ENCODE measurements at regions not wholly inside any gene's neighbourhood (a gene's known extent, or its start where the extent isn't known, plus 50 kb on each side); places are given as distances from the start of the nearest gene placed in this dataset.

DNA sequence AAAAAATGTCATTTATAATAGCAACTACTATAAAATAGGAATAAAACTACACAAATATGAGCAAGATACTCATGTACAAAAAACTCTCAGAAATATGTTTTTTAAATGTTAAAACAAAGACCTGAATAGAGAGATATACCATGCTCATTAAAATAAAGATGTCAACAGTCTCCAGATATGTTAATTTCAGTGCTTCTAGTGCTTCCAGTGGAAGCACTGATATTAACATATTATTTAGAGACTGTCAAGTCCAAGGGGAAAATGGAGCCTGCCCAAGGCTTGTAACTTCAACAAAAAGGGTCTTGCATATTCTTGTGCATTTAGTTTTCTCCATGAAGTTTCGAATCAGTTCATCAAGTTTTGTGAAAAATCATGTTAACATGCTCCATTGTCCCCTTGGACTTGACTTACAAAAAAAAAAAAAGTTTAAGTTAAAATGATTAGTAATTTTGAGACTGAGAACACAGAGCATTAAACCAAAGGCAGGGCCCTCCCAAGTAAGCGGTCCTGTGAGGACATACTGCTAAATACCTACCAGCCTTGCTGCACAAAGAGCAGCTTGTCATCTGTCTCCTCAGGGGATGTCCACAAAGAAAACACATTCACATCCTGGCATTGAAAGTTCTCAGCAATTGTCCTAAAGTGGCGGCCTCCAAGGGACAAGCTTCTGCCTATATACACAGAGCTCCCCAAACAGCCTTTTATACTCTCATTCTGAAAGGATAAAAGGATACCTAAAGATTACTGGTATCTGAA lies 501.9 kb upstream of the CHAC2 start:
- DNase-seq, result no peak

DNA sequence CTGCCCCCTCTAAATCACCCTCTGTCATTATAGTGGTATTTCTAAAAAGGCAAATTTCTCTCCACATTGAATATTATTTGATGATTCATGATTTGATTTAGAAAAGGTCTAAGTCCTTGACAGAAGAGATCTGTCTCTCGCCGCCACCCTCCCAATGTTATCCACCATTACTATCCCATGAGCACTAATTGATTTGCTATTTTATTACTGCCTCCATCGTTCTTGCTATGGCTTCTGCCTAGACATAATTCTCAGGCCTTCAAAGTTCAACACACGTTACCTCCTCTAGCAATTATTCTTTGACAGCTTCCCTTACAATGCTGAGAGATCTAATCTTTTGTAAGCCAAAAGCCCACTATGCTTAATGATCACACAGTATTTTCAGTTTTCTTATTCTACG lies 507.0 kb upstream of the CHAC2 start:
- DNase-seq, result no peak

DNA sequence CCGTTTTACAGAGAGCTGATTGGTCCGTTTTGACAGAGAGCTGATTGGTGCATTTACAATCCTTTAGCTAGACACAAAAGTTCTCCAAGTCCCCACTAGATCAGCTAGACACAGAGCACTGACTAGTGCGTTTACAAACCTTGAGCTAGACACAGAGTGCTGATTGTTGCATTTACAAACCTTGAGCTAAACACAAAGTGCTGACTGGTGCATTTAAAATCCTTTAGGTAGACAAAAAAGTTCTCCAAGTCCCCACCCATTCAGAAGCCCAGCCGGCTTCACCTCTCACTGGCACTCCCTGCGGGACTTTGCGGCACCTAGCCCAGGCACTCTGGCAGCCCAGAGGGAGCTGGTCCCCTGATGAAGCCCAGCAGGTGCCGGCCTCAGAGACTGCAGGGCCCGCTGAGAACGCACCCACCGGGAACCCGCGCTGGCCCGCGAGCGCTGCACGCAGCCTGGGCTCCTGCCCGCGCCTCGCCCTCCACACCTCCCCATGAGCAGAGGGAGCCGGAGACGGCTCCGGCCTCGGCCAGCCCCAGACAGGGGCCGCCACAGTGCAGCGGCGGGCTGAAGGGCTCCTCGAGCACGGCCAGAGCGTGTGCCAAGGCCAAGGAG lies 508.1 kb upstream of the CHAC2 start:
- no peak for DNase-seq

DNA sequence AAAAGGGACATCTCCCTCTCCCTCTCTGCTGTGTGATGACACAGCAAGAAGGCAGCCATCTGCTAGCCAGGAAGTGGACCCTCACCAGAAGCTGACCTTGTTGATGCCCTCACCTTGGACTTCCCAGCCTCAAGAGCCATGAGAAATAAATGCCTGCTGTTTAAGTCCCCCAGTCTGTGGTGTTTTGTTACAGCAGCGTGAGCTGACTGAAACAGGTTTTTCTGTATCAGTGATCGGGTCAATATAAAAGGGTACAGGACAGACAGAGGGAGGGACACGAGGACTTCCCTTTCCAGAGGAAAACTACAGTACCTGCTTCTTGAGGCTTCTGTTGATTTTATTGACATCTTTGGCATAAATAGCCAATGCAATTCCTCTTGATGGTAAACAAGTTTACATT lies 510.3 kb upstream of the CHAC2 start:
- no peak for DNase-seq

DNA sequence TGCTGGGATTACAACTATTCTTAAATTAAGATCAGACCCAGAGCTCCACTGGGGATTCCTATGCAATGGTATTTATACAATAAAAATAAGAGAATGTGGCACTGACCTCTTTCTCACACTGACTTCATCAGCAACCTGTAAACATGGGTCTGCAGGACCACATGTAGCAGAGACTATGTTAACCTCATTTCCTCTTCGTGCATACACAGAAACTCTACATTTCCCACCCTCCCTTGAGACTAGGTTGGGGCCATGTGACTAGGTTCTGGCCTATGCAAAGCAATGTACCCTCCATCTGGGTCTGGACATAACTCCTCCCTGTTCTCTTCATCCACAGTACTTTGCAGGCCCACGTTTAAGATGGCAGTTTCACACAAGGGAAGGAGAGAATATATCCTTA lies 514.4 kb upstream of the CHAC2 start:
- DNase-seq, result no peak

DNA sequence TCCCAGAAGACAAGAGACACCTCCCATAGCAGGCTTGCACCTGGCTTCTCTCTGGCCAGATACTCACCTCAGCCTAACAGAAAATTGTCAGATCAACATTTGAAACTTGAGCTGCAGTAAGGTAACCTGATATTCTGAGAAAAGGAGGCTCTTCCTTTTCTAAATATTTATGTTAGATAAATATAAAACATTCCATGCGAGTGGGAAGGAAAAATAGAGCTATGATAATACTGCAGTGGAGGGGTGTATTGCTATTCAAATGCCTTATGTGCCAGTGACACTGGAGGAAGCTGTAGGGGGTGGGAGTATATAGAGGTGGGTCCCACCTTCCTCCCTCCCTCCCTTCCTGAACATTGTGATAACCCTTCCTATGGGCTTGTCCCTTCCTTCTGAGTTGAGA lies 515.5 kb upstream of the CHAC2 start:
- DNase-seq, result no peak

DNA sequence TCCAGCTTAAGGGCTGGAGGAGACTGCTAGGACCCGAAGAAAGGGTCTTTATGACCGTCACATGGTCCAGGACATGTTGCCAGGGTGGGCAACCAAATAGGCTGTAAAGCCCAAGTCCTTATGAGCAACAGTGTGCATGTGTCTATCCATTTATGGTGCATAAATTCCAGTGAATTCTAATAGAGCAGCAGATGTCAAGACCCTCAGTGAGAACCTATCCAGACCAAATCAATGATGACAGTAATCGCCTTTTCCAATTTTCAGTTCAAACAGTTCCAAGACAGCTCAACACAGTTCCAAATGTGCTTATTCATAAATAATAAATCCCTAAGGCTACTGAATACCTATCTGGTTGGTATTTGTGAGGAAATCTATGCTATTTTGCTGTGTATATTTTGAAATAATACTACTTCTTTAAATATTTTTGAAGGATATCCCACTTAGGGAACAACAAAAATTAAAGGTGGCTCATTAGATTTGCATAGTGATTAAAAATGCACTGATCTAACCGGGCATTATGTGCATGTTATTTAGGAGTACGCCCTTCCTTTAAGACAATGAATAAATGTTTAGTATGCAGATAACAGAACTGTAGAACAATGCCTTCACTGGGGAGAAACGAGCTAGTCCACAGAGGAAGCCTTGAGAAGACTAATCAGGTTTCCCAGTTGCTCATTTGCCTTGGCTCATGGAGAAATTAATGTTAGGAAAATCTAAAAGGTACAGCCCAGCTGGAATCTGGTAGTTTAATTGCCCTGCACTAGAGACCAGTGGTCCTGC lies 519.5 kb upstream of the CHAC2 start:
- DNase-seq, result no peak

DNA sequence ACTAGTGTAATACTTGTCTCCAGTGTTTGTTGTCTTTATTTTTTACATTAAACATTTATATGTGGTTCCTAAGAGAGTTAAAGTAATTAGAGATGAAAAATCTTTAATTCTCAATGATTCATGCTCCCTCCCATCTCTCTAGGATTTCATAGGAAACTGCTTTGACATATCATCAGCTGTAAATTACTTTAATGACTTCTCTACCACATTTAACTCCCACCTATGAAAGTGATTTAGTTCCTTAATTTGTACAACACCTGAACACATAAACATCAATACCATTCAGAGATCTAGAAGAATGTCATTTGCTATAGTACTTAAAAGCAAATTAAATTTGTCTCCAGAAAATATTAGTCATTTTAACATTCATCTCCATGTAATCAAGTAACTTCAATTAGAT lies 524.2 kb upstream of the CHAC2 start:
- no peak for DNase-seq

DNA sequence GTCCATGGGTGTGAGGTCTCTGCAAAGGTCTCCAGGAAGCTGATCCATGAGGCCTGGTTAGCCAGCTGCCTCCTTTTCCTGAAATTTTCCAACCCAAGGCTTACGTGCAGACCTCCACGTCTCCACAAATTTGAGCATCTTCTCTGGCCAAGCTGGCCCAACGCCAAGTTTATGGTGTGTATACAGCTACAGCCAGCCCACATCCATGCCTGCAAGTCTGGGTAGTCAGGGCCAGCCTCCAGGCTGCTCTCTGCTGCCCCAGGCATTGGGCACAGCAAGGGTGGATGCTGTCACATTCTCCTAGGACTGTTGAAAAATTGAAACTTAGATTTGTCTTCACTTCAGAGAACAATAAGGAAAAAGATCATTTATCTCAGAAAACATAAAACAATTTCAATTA lies 525.5 kb upstream of the CHAC2 start:
- no peak for DNase-seq

DNA sequence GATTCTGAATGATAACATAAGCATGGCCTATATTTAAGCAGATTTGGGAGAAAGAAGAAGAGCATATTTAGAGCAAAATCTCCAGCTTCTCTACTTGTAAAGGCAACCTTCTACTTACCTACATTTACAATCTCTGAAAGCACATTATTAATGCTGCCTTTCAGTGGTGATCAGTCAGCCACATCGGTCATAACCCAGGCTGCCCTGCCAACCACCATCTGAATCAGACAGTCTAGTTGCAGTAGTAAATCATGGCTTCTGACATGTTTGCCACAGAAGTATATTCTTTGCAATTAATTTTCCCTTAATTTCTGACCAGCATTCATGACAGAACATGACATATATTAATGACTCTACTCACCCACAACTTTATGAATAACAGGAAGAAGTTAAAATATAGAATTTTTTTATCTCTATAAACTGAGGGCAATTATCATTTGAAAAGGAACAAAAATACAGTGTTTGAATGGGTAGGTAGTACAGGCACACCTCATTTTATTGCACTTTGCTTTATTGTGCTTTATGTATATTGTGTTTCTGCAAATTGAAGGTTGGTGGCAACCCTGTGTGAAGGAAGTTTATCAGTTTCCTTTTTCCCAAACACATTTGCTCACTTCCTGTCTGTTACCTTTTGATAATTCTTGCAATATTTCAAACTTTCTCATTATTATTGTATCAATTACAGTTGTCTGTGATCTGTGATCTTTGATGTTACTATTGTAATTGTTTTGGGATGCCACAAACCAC lies 531.6 kb upstream of the CHAC2 start:
- no peak for DNase-seq

DNA sequence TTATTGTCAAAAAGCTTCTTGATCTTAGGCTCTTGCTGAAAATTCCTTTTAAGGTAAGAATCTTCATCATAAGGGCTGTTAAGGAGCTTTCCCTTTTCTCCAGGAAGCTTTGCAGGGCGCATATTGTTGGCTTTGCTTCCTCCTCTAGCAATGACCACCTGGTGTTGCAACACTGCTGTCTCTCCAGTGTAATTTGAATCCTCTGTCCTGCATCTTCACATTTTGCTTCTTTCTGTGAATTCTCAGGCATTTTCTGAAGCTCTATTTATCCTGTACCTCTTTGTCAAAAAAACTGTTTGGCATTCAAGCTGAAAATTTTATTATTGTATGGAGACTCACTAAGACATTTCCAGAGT lies 533.1 kb upstream of the CHAC2 start:
- DNase-seq, result no peak

DNA sequence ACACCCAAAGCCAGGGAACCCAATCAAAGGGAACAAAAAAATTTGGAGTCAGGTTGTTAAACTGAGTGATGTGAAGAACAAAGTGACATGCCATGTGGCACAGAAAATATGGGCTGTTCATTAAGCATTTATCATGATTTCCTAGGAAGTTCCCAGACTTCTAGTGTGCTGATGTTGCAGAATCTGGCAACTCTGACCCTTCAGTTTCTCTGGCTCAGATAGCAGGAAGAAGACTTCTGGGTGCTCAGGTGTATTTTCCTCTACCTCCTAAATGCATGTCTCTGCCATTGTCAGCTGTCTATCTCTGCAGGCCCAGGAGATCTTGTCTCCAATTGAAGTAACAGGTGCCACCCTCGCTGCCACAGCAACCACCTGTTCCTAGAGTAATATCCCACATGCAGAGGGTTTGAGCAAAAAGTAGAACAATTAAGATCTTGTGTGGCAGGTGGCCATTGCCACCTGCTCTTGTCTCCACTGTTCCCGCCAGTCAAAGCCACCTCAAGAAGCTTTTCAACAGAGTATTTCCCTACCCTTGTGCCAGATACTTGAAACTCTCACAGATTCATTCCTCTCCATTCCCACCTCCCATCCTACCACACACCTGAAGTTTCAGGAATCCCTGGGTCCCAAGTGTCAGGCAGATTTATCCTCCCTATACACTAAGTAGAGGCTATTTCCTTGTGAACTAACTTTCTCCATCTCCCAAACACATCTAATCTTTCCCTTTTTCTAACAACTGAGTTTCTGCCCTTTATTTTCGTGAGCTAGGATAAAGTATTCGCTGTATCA lies 533.7 kb upstream of the CHAC2 start:
- DNase-seq, result no peak

DNA sequence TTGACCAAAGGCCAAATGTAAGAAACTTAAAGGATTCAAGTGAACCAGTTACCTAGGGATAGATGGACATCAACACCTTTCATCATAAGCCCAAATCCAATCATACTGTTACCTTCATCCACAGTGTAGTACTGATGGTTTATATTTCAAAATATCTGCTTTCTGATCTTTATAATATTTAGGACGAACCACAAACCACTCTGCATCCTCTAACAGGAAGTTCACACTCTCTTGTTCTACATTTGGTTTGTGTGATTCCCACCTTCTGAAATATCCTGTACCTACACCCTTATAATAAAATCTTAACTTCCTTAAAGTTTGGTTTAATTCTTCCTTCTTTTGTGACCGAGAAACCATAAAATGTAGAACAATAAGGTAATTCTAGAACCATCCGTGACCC lies 535.7 kb upstream of the CHAC2 start:
- no peak for DNase-seq

DNA sequence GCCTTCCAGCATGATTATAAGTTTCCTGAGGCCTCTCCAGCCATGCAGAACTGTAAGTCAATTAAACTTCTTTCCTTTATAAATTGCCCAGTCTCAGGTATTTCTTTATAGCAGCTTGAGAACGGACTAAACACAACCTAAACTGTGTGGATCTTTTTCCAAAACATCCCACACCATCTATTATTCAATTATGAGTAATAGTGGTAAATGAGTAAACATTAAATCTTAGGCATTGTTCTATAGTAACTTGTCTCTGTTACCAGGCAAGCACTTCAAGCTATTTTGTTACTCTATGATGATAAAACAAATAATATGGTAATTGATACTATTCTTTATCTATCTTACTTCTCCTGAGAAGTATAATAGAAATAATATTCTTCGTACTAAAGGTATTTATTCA lies 536.9 kb upstream of the CHAC2 start:
- no peak for DNase-seq

DNA sequence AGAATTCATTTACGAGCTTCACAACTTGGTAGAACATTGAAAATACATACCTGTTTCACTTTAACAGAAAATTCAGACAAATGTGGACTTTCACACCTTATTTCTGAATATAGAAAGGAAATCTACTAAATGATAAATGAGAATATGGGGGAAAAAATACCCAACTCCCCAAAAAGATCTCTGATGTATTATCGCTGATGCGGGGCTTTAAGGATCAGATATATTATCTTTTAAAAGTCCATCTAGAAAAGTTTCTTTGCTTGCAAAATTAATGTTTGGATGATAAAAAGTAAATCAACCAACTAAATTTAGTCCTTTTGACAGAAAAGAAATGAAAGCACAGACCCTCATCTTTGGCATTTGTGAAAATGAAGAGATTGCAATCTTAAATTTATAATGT lies 540.1 kb upstream of the CHAC2 start:
- DNase-seq, result no peak

DNA sequence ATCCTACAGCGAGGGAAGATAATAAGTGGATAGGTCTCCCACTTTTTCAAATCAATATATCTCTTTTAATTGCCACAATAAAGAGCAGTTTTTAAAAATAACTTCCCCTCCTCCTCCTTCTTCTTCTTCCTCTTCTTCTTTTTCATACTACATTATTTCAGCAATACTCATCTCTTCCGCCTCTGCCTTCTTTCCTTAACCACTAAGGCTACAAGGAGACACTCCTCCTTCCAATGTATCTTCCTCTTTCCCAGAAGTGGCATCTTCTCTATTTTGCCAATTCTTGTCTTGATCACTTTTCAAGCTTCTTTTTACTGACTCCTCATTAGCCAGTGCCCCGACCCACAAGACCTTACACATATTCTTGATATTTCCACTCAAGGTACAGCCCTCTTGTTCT lies 546.6 kb upstream of the CHAC2 start:
- no peak for DNase-seq

DNA sequence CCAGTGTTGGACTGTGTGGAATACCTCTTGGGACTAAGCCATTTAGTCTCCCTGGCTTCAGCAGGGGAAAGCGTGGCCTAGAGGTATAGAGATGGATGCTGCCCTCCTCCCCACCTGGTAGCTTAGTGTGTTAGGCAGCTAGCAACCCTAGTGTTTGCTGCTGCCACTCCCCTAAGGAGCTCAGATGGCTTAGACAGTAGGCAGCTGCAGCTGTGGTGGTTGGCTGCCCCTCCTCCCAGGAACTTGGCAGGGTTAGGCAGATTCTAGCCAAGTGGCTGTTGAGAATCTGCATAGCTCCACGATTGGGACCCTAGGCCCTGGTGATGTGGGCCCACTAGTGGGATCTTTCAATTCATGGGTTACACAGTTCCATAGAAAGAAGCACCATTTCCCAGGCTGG lies 550.4 kb upstream of the CHAC2 start:
- no peak for DNase-seq

DNA sequence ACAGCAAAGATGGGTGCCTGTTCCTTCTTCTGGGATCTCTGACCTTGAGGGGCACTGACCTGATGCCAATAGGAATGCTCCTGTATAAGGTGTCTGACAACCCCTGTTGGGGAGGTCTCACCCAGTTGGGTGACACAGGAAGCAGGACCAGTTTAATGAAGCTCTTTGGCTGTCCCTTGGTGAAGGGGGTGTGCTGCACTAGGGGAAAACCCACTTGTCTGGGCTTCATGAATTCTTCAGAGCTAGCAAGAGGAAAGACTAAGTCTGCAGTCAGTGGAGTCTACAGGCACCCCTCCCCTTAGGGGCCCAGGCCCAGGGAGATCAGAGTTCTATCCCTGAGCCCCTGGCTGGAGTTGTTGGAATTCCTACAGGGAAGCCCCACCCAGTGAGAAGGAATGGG lies 550.8 kb upstream of the CHAC2 start:
- no peak for DNase-seq

DNA sequence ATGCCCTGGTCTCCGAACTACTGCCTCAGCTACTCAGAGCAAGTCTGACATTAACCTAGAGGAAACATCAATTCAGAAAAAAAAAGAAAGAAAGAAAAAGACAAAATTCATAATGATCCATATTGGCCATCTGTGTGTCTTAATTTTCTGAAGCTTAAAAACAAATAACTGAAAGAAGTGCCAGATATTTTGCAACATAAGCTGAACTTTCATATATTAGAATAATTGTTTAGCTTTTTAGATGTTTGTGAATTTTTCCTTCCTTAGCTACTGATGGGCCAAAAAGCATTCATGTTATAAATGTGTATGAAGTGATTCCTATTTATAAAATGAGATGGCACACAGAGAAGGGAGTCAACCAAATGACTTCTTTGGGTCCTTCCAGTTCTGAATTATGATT lies 555.0 kb upstream of the CHAC2 start:
- no peak for DNase-seq

DNA sequence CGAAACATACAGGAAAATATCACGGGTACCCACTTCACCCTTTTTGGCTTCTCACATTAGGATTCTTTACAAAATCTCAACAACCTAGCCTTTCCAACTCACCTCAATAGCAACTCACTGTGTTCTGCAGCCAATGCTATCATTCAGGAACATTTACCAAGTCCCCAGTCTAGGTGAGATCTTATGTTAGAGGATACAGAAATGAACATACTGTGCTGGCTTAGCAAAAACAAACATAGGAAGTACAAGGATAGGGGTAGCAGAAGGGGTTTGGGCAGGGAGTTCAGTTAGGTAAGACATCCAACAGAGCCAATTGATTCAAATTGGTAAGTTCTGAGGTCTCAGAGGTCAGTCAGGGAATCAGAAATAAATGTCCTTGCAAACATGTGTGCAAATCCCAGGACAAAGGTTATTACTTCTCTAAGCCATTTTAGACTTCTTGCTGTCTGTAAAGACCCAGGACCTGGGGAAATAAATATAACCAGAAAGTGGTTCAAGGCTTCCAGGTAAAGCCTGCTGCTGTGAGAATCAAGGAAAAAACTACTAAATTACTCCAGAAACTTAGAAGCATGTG lies 556.3 kb upstream of the CHAC2 start:
- no peak for DNase-seq

DNA sequence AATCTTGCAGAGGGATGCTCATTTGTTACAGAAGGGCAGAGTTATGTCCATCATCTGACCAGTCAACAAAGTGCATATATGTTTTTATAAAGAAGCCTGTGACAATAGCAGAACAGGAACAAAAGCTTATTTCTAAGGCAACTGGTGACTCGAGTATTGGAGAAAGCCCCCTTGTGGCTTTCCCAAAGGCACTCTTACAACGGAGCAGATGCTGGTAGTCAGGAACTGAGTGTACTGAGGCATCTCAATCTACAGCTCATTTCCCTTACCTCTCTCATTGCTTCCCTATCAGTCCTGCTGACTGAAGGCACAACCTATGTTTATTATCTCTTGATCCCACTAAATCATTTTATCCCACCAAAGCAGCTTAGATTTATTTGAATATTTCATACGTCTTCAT lies 557.1 kb upstream of the CHAC2 start:
- DNase-seq, result no peak

Data from hypothalamus (tissue), 51 donors.